Left renal cortex interstitium (tissue), 4 donors: ENCODE measurements at regions not wholly inside any gene's neighbourhood (a gene's known extent, or its start where the extent isn't known, plus 50 kb on each side); places are given as distances from the start of the nearest gene placed in this dataset.
A peak's percentile ranks its signal among the peaks of the same experiment; 100 is the strongest.

ENCODE experiments used
- DNase-seq, 4 donors: peaks; one replicate each; pipeline ENCODE4 v3.0.0-alpha.2; 2013; ENCODE audit warnings: low read depth in 4 of 4, low spot score in 2 of 4, missing footprints in 1 of 4

GRCh38 chr1:55285834-55286233 lies 70.7 kb upstream of the USP24 start:
- DNase-seq: no peak

GRCh38 chr1:55284856-55285255 lies 69.7 kb upstream of the USP24 start:
- peak; percentile 26 to 43 (median 26) for DNase-seq

- DNase-seq: no peak
These were observed 66.9 kb upstream of the USP24 start for GRCh38 chr1:55282058-55282457.

- DNase-seq: no peak
These were observed 65.6 kb upstream of the USP24 start for GRCh38 chr1:55280731-55281130.

GRCh38 chr1:55279627-55280026 lies 64.5 kb upstream of the USP24 start:
- no peak for DNase-seq

- no peak for DNase-seq
These were observed 63.2 kb upstream of the USP24 start for GRCh38 chr1:55278378-55278777.

GRCh38 chr1:55277377-55278130 lies 62.4 kb upstream of the USP24 start:
- DNase-seq: peak in 3 of 4 donors; percentile 24 to 67 (median 45)

GRCh38 chr1:55276671-55277376 lies 61.7 kb upstream of the USP24 start:
- DNase-seq: no peak

- DNase-seq: no peak
These were observed 60.8 kb upstream of the USP24 start for GRCh38 chr1:55275941-55276341.

GRCh38 chr1:55275151-55275748 lies 60.1 kb upstream of the USP24 start:
- DNase-seq: no peak

- DNase-seq: no peak
These were observed 57.8 kb upstream of the USP24 start for GRCh38 chr1:55272994-55273393.
